ENCODE measurements at regions not wholly inside any gene's neighbourhood (a gene's known extent, or its start where the extent isn't known, plus 50 kb on each side); places are given as distances from the start of the nearest gene placed in this dataset.
A peak's percentile ranks its signal among the peaks of the same experiment; 100 is the strongest.
"Not testable (repeated sequence)": the region's sequence is repeated elsewhere in the genome, so short reads cannot be mapped to it uniquely, and the experiment has no call there.

- no peak for DNase-seq
Measured at GRCh38 chrX:96540111-96540631, 144.5 kb upstream of the DIAPH2 start.

DNA sequence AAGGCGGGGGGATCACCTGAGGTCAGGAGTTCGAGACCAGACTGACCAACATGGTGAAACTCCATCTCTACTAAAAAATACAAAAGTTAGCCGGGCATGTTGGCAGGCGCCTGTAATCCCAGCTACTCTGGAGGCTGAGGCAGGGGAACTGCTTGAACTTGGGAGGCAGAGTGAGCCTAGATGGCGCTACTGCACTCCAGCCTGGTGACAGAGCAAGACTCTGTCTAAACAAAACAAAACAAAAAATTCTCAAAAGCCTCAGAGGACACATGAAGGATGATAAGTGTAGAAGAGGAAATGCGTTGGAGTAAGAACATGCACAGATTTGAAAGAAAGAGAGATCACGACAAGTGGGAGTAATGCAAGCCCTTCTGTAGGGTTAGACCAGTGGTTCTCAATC is 138.4 kb upstream of the DIAPH2 start:
- DNase-seq, result not testable (repeated sequence)

DNA sequence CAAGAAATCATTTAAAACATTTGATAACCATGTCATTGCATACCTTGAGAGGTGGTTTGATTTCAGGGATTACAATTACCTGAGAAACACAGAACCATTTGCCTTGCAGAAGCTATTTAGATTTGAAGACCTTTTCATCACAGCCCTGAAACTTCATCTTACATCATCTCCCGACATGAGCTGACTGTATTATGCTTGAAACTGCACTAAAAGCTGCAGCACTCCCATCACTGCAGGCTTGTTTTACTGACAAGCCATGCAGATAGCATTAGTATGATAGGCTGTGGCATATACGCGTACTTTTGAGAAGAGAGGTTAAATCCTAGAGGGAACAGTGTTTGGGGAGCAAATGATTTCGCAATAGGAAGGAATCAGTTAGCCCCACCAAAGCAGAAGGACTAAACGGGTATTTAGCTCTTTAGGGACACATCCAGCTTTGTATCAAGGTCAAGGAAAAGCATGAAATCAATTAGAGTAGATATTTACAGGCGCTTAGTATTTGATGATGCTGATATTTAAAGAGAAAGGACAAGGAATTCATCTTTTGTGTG is 133.2 kb upstream of the DIAPH2 start:
- DNase-seq, result no peak

- no peak for DNase-seq
Measured at GRCh38 chrX:96556886-96557285, 127.8 kb upstream of the DIAPH2 start.

GRCh38 chrX:96561129-96561528 is 123.5 kb upstream of the DIAPH2 start:
- not testable (repeated sequence) for DNase-seq

- no peak for DNase-seq
Measured at GRCh38 chrX:96563646-96564045, 121.0 kb upstream of the DIAPH2 start.

GRCh38 chrX:96564595-96564994 is 120.0 kb upstream of the DIAPH2 start:
- DNase-seq, result no peak

DNA sequence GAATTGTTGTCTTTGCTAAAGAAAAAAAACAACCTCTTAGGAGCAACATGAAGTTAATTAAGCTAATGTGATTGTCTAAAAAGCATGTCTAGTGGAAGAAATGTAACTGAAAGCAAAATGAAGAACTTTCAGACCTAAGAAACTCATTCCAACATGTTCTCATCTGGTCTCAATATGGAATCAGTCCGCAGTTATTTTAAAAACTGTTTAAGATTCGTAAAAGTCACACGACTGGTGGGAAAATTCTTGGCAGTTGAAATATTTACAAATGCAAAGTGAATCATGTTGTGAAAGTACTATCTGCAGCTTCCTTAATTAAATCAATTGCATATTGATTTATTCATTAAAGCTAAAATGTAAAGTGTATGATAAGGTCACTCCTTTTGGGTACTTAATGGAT is 117.8 kb upstream of the DIAPH2 start:
- no peak for DNase-seq

- DNase-seq, result no peak
Measured at GRCh38 chrX:96568071-96568470, 116.6 kb upstream of the DIAPH2 start.

GRCh38 chrX:96569034-96569433 is 115.6 kb upstream of the DIAPH2 start:
- DNase-seq, result no peak

DNA sequence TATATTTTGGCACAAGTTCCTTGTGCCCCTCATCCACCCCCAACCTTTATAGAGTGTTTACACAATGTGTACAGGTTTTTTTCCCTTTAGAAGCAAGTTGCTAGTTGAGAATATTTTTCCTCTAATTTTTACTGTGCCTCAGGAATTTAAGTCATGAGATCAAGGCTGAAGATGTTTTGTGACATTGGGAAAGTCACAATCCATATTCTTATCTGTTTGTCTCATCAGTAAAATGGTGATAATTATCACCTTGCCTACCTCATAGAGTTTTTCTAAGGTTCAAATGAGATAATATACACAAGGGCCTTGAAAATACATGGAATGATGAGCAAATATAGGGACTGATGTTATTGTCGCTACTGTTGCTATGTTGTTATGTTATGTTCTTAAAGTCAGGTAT is 109.6 kb upstream of the DIAPH2 start:
- DNase-seq, result no peak

DNA sequence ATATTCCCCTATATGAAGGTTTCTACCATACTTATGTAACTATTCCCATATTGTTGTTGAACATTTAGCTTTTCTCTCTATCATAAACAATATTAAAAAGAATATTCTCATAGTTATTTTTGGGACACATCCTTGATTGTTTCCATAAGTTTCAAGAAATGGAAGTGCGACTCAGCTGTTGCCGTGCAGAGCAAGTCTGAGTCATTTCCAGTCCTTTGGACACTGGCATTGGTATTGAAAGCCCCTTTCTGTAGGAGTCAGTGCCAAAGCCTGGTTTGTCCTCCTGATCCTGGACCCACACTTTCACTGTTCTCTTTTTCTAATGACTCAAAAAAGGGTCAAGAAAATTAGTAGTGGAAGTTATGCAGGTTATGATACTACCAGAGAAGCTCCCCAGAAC is 108.3 kb upstream of the DIAPH2 start:
- DNase-seq, result no peak

DNA sequence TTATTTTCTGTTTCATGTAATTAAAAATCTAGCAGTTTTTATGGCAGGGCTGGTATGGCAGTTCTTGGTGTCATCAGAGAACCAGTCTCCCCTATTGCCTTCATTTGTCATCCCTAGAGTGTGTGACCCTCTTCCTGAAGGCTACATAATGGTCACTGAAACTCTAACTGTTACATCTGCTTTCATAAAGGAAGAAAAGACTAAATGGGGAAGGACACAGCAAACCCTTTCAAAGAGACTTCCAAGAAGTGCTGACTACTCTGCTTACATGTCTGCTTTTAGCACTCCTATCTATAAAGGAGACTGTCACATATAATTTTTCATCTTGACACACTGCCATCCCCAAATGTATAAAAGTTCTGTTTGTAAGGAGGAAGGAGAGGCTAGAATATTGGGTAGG is 105.9 kb upstream of the DIAPH2 start:
- DNase-seq, result no peak

- DNase-seq, result no peak
Measured at GRCh38 chrX:96579252-96579651, 105.4 kb upstream of the DIAPH2 start.

- no peak for DNase-seq
Measured at GRCh38 chrX:96590403-96590802, 94.2 kb upstream of the DIAPH2 start.

DNA sequence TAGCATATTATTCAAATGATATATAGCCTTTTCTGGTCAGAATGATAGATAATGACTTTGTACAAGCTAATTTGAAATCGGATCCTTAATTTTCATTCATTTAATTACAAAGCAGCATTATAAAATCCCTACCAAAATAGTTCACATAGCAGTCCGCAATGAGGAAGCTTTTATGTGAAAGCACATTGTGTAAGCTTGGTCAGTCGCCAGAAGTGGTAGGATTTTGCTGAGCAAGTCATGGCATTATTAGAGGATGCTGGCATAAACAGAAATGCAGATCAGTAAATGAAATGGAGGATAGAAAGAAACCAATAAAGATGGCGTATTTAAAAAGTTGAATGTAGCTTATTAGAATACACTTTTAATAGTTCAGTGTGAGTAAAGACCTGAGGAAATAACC is 93.2 kb upstream of the DIAPH2 start:
- peak; percentile 14 for DNase-seq

DNA sequence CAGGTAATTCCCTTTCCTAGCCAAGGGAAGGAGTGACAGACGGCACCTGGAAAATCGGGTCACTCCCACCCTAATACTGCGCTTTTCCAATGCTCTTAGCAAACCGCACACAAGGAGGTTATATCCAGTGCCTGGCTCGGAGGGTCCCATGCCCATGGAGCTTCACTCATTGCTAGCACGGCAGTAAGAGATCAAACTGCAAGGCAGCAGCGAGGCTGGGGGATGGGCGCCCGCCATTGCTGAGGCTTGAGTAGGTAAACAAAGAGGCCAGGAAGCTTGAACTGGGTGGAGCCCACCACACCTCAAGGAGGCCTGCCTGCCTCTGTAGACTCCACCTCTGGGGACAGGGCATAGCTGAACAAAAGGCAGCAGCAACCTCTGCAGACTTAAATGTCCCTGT is 86.8 kb upstream of the DIAPH2 start:
- not testable (repeated sequence) for DNase-seq

DNA sequence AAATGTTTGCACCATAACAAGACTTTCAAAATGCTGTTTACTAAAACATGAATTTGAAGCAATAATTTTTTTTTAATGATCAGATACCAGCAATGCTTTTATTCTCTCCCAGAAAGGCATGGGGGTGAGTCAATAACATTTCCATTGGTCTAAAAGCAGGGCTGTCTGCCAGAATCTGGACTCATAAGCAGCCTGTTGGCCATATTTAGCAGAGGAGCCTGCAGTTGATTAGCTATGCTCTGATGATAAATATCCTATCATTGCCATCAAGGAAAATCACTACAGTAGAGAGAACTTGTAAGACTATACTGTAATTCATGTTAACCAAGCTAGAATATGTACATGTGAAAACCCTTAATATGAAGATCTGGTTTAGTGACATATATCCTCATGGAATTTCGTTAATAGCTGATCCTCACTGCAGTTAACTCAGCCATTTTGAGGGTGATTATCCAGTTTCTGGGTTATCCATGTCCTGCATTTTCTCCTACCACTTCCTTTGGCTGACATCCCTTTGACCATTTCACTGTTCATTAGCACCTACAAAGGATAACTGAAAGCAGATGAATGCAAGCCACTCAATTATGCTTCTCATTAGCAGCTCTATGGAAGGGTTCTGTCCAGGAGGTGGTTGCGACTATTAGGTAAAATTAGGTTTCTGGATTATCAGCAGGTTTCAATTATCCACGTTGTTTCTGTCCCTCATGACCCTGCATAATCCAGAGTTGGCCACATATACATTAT is 72.9 kb upstream of the DIAPH2 start:
- DNase-seq, result no peak

DNA sequence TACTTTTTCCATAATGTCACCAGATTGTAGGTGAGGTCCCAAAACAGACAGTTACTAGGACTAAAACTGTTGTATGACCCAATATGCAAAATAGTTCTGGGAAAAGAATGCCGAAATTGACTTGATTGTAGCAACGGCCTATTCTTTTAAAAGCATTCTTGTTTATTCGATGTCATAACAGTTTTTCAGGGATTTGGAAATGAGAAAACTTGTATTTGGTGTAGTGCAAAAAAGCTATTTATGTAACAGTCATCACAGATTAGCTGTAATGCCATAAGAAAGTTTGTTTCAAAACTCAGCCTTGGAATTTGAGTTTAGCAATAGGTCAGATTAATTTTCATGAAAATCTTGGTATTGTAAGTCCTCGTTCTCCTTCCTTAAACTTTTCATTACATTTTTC is 69.2 kb upstream of the DIAPH2 start:
- no peak for DNase-seq

DNA sequence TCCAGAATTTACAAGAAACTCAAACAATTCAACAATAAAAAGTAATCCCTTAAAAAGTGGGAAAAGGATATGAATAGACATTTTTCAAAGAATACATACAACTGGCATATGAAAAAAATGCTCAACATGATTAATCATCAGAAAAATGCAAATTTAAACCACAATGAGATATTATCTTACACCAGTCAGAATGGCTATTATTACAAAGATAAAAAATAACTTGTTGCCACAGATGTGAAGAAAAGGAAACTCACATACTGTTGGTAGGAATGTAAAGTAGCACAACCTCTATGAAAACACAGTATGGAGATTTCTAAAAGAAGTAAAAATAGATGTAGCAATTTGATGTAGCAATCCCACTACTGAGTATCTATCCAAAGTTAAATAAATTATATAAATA is 65.1 kb upstream of the DIAPH2 start:
- DNase-seq, result no peak

GRCh38 chrX:96621811-96622210 is 62.8 kb upstream of the DIAPH2 start:
- DNase-seq, result no peak
